Large intestine (tissue), 3 donors: ENCODE measurements at regions not wholly inside any gene's neighbourhood (a gene's known extent, or its start where the extent isn't known, plus 50 kb on each side); places are given as distances from the start of the nearest gene placed in this dataset.

Source experiments
- DNase-seq, 2 donors: peaks; one replicate each; pipeline versions ENCODE4 v3.0.0 to v3.0.0-alpha.2; 2013
- H3K27ac ChIP-seq: one replicate; pipeline ENCODE4 v1.5.1; 2013; ENCODE audit warnings: low read length
- H3K27me3 ChIP-seq: 2 replicates; pipeline ENCODE4 v1.6.1; 2013; ENCODE audit warnings: low read length; ENCODE audit not compliant: control insufficient read depth, insufficient read depth
- H3K36me3 ChIP-seq: 2 replicates; pipeline ENCODE4 v1.6.1; 2013; ENCODE audit warnings: low read length; ENCODE audit not compliant: control insufficient read depth, insufficient read depth
- H3K4me1 ChIP-seq: one replicate; pipeline ENCODE4 v1.6.1; 2013; ENCODE audit warnings: low read length; ENCODE audit not compliant: control insufficient read depth, insufficient read depth
- H3K4me3 ChIP-seq: one replicate; pipeline ENCODE4 v1.5.1; 2013; ENCODE audit warnings: low read length
- H3K9me3 ChIP-seq: one replicate; pipeline ENCODE4 v1.6.1; 2013; ENCODE audit warnings: mild to moderate bottlenecking, low read depth, low read length, moderate library complexity; ENCODE audit not compliant: control insufficient read depth
- WGBS: methylation state at CpG from one replicate; pipeline ENCODE4 v1.1.5; 2013; ENCODE audit warnings: low lambda C conversion rate; ENCODE audit not compliant: insufficient coverage; 5-methylcytosine and 5-hydroxymethylcytosine counted together

GRCh38 chr21:16983420-16983819 is 529.4 kb upstream of the CXADR start:
- Histone ChIP-seq H3K4me3 (no peak overlapping the region), H3K27me3 (no peaks in the 10 kb centered on the region), H3K4me1 (no peaks in the 10 kb centered on the region), H3K9me3 (no peaks in the 10 kb centered on the region), H3K27ac (no peak overlapping the region), H3K36me3 (no peaks in the 10 kb centered on the region)
- DNase-seq, result no peak

- no peaks in the 10 kb centered on the region for H3K27me3 ChIP-seq
- H3K4me1 ChIP-seq, result no peaks in the 10 kb centered on the region
- H3K36me3 ChIP-seq, result no peaks in the 10 kb centered on the region
- no peaks in the 10 kb centered on the region for H3K9me3 ChIP-seq
- no peak for DNase-seq
- no CpG with 5 or more reads among the region's 3 CpGs for WGBS
- no peak overlapping the region for H3K4me3 ChIP-seq
- H3K27ac ChIP-seq, result no peak overlapping the region
Observed at GRCh38 chr21:16992448-16992847, 520.4 kb upstream of the CXADR start.

GRCh38 chr21:16993416-16994038 is 519.3 kb upstream of the CXADR start:
- no CpG with 5 or more reads among the region's 3 CpGs for WGBS
- DNase-seq, result no peak
- Histone ChIP-seq H3K36me3 (no peaks in the 10 kb centered on the region), H3K27ac (no peak overlapping the region), H3K4me3 (no peak overlapping the region), H3K9me3 (no peaks in the 10 kb centered on the region), H3K4me1 (no peaks in the 10 kb centered on the region), H3K27me3 (no peaks in the 10 kb centered on the region)

GRCh38 chr21:17002594-17003257 is 510.1 kb upstream of the CXADR start:
- WGBS, result 90% methylated on average over 3 of the region's 4 CpGs
- Histone ChIP-seq H3K9me3 (no peaks in the 10 kb centered on the region), H3K27me3 (no peaks in the 10 kb centered on the region), H3K4me1 (no peaks in the 10 kb centered on the region), H3K36me3 (no peaks in the 10 kb centered on the region), H3K27ac (no peak overlapping the region), H3K4me3 (no peak overlapping the region)
- no peak for DNase-seq

GRCh38 chr21:17003258-17003615 is 509.6 kb upstream of the CXADR start:
- WGBS, result 70% methylated on average over 1 of the region's 1 CpG

GRCh38 chr21:17003763-17004373 is 509.0 kb upstream of the CXADR start:
- no peaks in the 10 kb centered on the region for H3K9me3 ChIP-seq
- 79% methylated on average over 2 of the region's 3 CpGs for WGBS
- DNase-seq, result no peak
- no peak overlapping the region for H3K27ac ChIP-seq
- no peaks in the 10 kb centered on the region for H3K36me3 ChIP-seq
- H3K4me1 ChIP-seq, result no peaks in the 10 kb centered on the region
- H3K4me3 ChIP-seq, result no peak overlapping the region
- no peaks in the 10 kb centered on the region for H3K27me3 ChIP-seq

More at GRCh38 chr21:17003258-17003615, 509.6 kb upstream of the CXADR start:
- Histone ChIP-seq H3K9me3 (no peaks in the 10 kb centered on the region), H3K27ac (no peak overlapping the region), H3K36me3 (no peaks in the 10 kb centered on the region), H3K27me3 (no peaks in the 10 kb centered on the region), H3K4me1 (no peaks in the 10 kb centered on the region), H3K4me3 (no peak overlapping the region)
- DNase-seq, result no peak

GRCh38 chr21:17032141-17032655 is 480.6 kb upstream of the CXADR start:
- no peaks in the 10 kb centered on the region for H3K27me3 ChIP-seq
- H3K27ac ChIP-seq, result no peak overlapping the region
- no peak overlapping the region for H3K4me3 ChIP-seq
- H3K36me3 ChIP-seq, result no peaks in the 10 kb centered on the region
- H3K4me1 ChIP-seq, result no peaks in the 10 kb centered on the region
- DNase-seq, result no peak
- H3K9me3 ChIP-seq, result no peaks in the 10 kb centered on the region
- WGBS, result 40% methylated on average over 1 of the region's 2 CpGs

- 56% methylated on average over 2 of the region's 3 CpGs for WGBS
- H3K4me1 ChIP-seq, result no peaks in the 10 kb centered on the region
Observed at GRCh38 chr21:17044696-17045095, 468.1 kb upstream of the CXADR start.

GRCh38 chr21:17045214-17045853 is 467.5 kb upstream of the CXADR start:
- Histone ChIP-seq H3K27ac (no peak overlapping the region), H3K4me3 (no peak overlapping the region), H3K36me3 (no peaks in the 10 kb centered on the region), H3K9me3 (no peaks in the 10 kb centered on the region), H3K27me3 (no peaks in the 10 kb centered on the region), H3K4me1 (no peaks in the 10 kb centered on the region)
- no CpG with 5 or more reads among the region's 1 CpG for WGBS
- no peak for DNase-seq

More at GRCh38 chr21:17044696-17045095, 468.1 kb upstream of the CXADR start:
- Histone ChIP-seq H3K27ac (no peak overlapping the region), H3K4me3 (no peak overlapping the region), H3K9me3 (no peaks in the 10 kb centered on the region), H3K27me3 (no peaks in the 10 kb centered on the region), H3K36me3 (no peaks in the 10 kb centered on the region)
- no peak for DNase-seq

GRCh38 chr21:17048974-17049373 is 463.9 kb upstream of the CXADR start:
- no peak for DNase-seq
- WGBS, result 80% methylated on average over 1 of the region's 3 CpGs
- Histone ChIP-seq H3K4me1 (no peaks in the 10 kb centered on the region), H3K4me3 (no peak overlapping the region), H3K27ac (no peak overlapping the region), H3K27me3 (no peaks in the 10 kb centered on the region), H3K9me3 (no peaks in the 10 kb centered on the region), H3K36me3 (no peaks in the 10 kb centered on the region)
